Keratinocyte (primary cell): ENCODE measurements at regions not wholly inside any gene's neighbourhood (a gene's known extent, or its start where the extent isn't known, plus 50 kb on each side); places are given as distances from the start of the nearest gene placed in this dataset.
A peak's percentile ranks its signal among the peaks of the same experiment; 100 is the strongest.

ENCODE experiments used
- DNase-seq: peaks from one replicate; pipeline ENCODE4 v3.0.0-alpha.2; 2011; ENCODE audit warnings: low read depth, missing footprints, low spot score
- FAIRE-seq: peaks from 2 replicates; lab custom pipeline; 2011; peaks lifted over from hg19 to GRCh38; lab: Jason Lieb, UNC
- H2AFZ ChIP-seq: 2 replicates; pipeline ENCODE4 v1.6.0; 2012; ENCODE audit warnings: low read length, control low read depth, inconsistent platforms; ENCODE audit not compliant: control insufficient read depth
- H3K27ac ChIP-seq: 2 replicates; pipeline ENCODE4 v1.5.1; 2011; ENCODE audit warnings: low read length; ENCODE audit not compliant: control insufficient read depth, insufficient read depth
- H3K27me3 ChIP-seq: 3 replicates; pipeline ENCODE4 v1.6.0; 2011; ENCODE audit warnings: low read length; ENCODE audit not compliant: control insufficient read depth, insufficient read depth; ENCODE audit errors: extremely low read depth
- H3K36me3 ChIP-seq, 2 experiments: 2 replicates in 1 of 2; 3 replicates in 1 of 2; pipeline ENCODE4 v1.5.1; 2011; ENCODE audit warnings: low read length in 2 of 2, mild to moderate bottlenecking in 1 of 2; ENCODE audit not compliant: control insufficient read depth in 2 of 2, insufficient read depth in 2 of 2; ENCODE audit errors: extremely low read depth in 1 of 2
- H3K4me1 ChIP-seq: 3 replicates; pipeline ENCODE4 v1.5.1; 2011; ENCODE audit warnings: low read length; ENCODE audit not compliant: control insufficient read depth, insufficient read depth; ENCODE audit errors: extremely low read depth
- H3K4me2 ChIP-seq: 3 replicates; pipeline ENCODE4 v1.6.0; 2011; ENCODE audit warnings: low read depth, low read length; ENCODE audit not compliant: control insufficient read depth, insufficient read depth; ENCODE audit errors: extremely low read depth
- H3K4me3 ChIP-seq, 3 experiments: fragments of 200-600 bp in 1 of 3; sonication (generic) in 1 of 3; 2 replicates in 2 of 3; 3 replicates in 1 of 3; pipeline ENCODE4 v1.5.1; 2011 to 2016; ENCODE audit warnings: low read length in 3 of 3, mild to moderate bottlenecking in 3 of 3, control low read depth in 2 of 3, inconsistent platforms in 1 of 3, low read depth in 1 of 3, mixed read lengths in 1 of 3, mixed run types in 1 of 3, moderate library complexity in 1 of 3; ENCODE audit not compliant: control insufficient read depth in 2 of 3, insufficient read depth in 2 of 3; ENCODE audit errors: extremely low read depth in 1 of 3
- H3K79me2 ChIP-seq: 2 replicates; pipeline ENCODE4 v1.6.0; 2012; ENCODE audit warnings: low read length; ENCODE audit not compliant: control insufficient read depth, insufficient read depth
- H3K9ac ChIP-seq: 3 replicates; pipeline ENCODE4 v1.6.0; 2011; ENCODE audit warnings: low read length; ENCODE audit not compliant: control insufficient read depth, insufficient read depth; ENCODE audit errors: extremely low read depth
- H3K9me1 ChIP-seq: 3 replicates; pipeline ENCODE4 v1.6.0; 2011; ENCODE audit warnings: low read length; ENCODE audit not compliant: control insufficient read depth, insufficient read depth; ENCODE audit errors: extremely low read depth
- H3K9me3 ChIP-seq: 2 replicates; pipeline ENCODE4 v1.5.1; 2012; ENCODE audit warnings: low read depth, low read length; ENCODE audit not compliant: control insufficient read depth
- H4K20me1 ChIP-seq: 3 replicates; pipeline ENCODE4 v1.6.0; 2011; ENCODE audit warnings: low read length; ENCODE audit not compliant: control insufficient read depth, insufficient read depth; ENCODE audit errors: extremely low read depth
- CTCF ChIP-seq, 3 experiments: IDR thresholded peaks in 1 of 3; conservative IDR thresholded peaks in 1 of 3; optimal IDR thresholded peaks in 1 of 3; 2 replicates in 2 of 3; 3 replicates in 1 of 3; pipeline versions ENCODE3 to v1.5.1; 2011; ENCODE audit warnings: low read length in 3 of 3, mild to moderate bottlenecking in 3 of 3, moderate library complexity in 2 of 3, control low read depth in 1 of 3, inconsistent platforms in 1 of 3; ENCODE audit not compliant: insufficient read depth in 2 of 3; ENCODE audit errors: extremely low read depth in 1 of 3
- EZH2 ChIP-seq: IDR thresholded peaks from one replicate; pipeline ENCODE4 v1.6.1; 2012; ENCODE audit warnings: inconsistent platforms, mild to moderate bottlenecking, low read length, moderate library complexity
- dilution Hi-C: fragments of 300-500 bp; cut with MboI; formaldehyde crosslinking; loops from one replicate; pipeline ENCODE4 v1.7.0; 2020; ENCODE audit warnings: low sequenced_read_pairs; ENCODE audit not compliant: extremely low pct_ligation_motif_present

DNA sequence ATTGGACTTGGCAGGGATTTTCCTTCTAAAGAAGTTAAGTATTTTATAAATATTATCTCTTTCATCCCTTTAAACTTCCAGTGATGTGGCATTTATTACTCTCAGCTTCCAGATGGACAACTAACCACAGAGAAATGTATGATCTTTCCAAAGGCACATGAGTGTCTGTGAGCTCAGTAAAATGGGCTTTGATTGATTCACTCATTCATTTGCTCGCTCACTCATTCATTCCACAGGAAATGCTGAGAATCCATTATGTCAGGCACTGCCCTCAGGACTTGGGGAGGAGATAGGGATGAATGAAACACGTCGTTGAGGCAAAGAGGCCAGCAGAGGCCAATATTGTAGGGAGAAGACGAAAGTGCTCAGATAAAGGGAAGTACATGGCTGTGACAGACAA, 359.3 kb downstream of the EFNB2 start:
- Histone ChIP-seq H3K4me3 (no peak overlapping the region), H3K9me1 (no peaks in the 10 kb centered on the region), H3K36me3 (no peaks in the 10 kb centered on the region), H4K20me1 (no peaks in the 10 kb centered on the region), H3K27me3 (no peaks in the 10 kb centered on the region), H3K4me1 (no peaks in the 10 kb centered on the region), H3K27ac (no peak overlapping the region), H3K9ac (no peak overlapping the region), H3K79me2 (no peaks in the 10 kb centered on the region), H2AFZ (peak overlapping the region; percentile 44), H3K9me3 (peaks cover 4% of the 10 kb centered on the region), H3K4me2 (no peak overlapping the region)
- TF ChIP-seq CTCF (optimal IDR thresholded peaks at IDR 0.05 in 1 of 3, IDR thresholded peaks at IDR 0.05 in 1 of 3, conservative IDR thresholded peaks at IDR 0.05 in 1 of 3; ENCODE audit: extremely low read depth in 1 of 3, insufficient read depth in 2 of 3, low read length in 3 of 3) = no peak
- no peak for TF ChIP-seq EZH2
- dilution Hi-C loops = no loop called here
- DNase-seq (no peak), FAIRE-seq (peak; percentile 13)

DNA sequence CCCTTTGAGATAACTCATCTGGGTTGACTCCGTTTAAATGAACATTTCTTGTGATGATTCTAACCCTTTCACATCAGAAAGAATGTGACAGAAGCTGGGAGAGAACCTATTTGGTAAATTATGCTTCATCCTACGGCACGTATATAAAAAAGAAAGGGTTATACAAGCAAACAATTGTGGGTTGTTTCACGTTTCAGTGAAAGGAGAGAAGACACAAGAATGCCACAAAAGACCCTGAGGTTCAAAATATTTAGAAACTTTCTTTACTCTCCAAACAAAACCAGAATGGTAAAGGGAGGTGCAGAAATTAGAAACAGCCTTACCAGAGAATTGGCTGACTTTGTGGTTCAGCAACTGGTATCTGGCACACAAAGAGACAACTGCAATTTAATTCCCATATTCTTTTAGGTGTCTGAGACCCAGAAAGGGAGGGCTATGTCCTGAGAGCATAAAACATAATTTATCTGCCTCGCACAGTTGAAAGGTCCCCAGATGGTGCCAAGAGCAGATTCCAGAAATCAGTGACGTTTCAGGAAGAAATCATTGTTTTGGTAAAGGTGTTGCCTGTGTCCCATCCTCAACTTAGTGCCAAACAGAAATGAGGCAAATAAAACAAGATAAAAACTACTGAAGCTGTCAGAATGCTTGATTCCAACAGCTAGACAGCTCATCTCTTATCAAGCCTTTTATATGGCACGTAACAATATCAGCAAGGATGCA, 361.4 kb downstream of the EFNB2 start:
- no peak overlapping the region for H3K4me3 ChIP-seq
- no peaks in the 10 kb centered on the region for H3K79me2 ChIP-seq
- no peaks in the 10 kb centered on the region for H3K9me3 ChIP-seq
- H3K27me3 ChIP-seq = no peaks in the 10 kb centered on the region
- dilution Hi-C loops = no loop called here
- FAIRE-seq (no peak), DNase-seq (no peak)
- H3K36me3 ChIP-seq = no peaks in the 10 kb centered on the region
- H3K9ac ChIP-seq = no peak overlapping the region
- no peak overlapping the region for H3K4me2 ChIP-seq
- TF ChIP-seq EZH2 (no peak), CTCF (optimal IDR thresholded peaks at IDR 0.05 in 1 of 3, IDR thresholded peaks at IDR 0.05 in 1 of 3, conservative IDR thresholded peaks at IDR 0.05 in 1 of 3; ENCODE audit: extremely low read depth in 1 of 3, insufficient read depth in 2 of 3, low read length in 3 of 3) (no peak)
- H4K20me1 ChIP-seq = no peaks in the 10 kb centered on the region
- H3K4me1 ChIP-seq = no peaks in the 10 kb centered on the region
- no peaks in the 10 kb centered on the region for H3K9me1 ChIP-seq
- H3K27ac ChIP-seq = no peak overlapping the region
- no peak overlapping the region for H2AFZ ChIP-seq
